Activated CD4-positive, alpha-beta T cell treated with anti-CD3 and anti-CD28 coated beads, Interleukin-2, amount 50 U/mL, for 4 hours (primary cell): ENCODE measurements at regions not wholly inside any gene's neighbourhood (a gene's known extent, or its start where the extent isn't known, plus 50 kb on each side); places are given as distances from the start of the nearest gene placed in this dataset.

ENCODE experiments used
- DNase-seq, 2 experiments: peaks; one replicate each; pipeline ENCODE4 v3.0.0-alpha.2; 2020

DNA sequence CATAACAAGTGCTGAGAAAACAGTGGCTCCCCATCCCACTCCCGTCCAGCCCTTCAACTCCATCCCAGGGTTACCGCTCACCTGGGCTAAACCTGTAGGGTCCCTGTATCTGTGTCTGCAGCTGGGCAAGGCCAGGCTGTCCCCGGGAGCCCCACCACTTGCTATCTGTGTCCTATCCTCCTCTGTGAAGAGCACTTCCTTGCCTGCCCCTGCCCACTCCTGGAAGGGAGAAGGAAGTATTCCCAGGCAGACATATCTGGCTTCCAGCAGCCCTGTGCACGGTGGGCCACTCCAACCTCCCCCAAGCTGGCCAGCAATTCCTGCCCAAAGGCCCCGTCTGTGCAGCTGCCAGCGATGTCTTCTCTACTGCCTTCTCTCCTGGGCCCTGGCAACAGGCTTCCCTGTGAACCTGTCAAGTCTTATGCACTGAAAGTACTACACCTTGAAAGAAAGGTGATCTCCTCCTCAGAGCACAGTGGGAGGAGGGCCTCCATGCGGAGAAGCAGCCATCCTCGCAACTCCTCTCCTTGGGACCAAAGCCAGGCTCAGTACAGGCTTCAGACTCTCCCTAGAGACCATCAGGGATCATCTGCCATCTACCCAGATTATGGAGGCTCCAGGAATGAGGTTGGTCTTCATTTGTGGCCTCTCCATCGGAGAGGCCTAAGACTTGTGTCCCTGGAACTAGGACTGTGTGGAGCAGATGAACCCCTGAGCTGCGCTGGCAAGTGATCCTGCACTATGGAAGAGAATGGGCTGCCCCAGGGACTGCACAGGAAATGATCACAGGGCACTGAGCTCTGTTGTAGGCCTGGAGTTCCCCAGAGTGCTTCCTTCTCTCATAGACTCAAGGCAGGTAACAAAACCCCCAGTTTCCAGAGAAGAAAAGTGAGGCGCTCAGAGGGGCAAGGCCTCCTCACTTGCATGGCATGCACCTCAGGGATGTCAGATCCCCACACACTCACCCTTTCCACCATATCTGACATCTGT lies 663.6 kb downstream of the BCL11B start:
- no peak for DNase-seq

DNA sequence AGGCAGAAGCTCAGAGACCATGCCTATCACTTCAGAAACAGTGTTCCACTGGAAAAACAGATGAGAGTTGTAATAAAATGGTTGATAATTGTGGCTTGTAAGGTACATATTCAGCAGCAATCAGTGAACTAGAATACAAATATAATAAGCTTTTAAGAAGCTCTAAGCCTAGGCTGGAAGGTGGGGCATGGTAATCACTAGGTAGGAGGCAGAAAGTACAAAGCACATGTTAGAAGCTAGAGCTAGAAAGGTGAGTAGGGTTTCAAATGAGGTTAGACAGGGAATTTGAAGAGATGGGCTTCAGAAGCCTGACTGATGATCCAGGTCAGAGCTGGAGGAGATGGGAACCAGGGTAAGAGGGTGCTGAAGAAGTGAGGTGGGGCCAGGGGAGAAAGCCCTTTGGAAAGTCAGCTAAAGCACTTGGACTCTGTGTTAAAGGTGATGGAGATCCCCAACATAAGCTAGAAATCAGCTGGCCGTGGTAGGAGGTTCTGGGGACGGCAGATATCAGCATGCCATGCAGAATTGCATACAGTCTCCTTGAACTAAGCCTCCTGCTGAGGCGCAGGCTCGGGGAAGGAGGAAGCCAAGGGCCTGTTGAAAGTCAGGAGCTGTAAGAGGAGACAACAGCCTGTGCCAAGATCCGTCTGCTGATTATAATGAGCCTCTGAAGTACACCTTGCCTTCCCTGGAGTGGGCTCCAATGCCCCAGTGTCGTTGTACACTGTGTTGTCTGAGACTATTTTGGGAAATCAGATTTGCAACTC lies 659.4 kb downstream of the BCL11B start:
- DNase-seq: no peak

DNA sequence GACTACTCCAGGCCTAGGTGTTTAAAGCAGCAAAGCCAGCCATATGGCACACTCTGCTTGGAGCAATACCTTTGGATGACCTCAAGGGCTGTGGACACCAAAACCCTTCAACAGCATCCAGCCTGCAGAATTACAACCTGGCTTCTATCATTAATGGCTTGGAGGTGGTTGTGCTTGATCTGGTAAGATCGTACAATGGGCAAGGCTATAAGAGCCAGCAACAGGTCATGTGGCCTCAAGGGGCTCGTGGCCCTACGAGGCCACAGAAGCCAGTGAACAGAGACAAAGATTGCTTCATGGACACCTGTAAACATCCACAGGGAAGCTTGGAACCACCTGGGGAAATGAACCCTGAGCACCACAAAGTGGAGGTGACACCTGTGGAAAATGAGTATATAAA lies 657.3 kb downstream of the BCL11B start:
- no peak for DNase-seq

DNA sequence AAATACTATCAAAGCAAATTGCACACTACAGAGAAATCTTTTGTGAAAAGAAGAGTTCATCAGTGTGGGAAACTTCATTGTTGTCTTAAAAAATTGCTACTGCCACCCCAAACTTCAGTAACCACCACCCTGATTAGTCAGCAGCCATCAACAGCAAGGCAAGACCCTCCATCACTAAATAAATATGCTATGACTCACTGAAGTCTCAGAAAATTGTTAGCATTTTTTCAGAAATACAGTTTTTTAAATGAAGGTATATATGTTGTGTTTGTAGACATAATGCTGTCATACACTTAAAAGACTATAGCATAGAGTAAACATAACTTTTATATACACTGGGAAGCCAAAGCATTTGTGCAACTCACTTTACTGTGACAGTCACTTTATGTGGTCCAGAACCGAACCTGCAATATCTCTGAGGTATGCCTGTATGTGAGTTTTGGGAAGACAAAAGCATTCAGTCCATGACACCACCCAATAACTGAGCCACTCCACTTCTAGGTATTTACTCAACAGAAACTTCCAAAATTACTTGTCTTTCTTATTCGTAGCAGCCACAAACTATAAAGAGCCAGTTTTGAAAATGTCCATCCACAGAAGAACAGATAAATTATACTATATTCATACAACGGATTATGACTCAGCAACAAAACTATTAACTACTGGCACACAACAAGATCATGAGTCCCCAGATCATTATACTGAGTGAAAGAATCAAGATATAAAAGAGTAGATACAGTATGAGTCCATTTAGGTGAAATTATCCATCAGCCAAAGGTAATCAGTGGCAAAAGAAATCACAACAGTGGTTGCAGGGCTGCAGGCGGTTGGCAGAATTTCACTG lies 649.6 kb downstream of the BCL11B start:
- DNase-seq: no peak

DNA sequence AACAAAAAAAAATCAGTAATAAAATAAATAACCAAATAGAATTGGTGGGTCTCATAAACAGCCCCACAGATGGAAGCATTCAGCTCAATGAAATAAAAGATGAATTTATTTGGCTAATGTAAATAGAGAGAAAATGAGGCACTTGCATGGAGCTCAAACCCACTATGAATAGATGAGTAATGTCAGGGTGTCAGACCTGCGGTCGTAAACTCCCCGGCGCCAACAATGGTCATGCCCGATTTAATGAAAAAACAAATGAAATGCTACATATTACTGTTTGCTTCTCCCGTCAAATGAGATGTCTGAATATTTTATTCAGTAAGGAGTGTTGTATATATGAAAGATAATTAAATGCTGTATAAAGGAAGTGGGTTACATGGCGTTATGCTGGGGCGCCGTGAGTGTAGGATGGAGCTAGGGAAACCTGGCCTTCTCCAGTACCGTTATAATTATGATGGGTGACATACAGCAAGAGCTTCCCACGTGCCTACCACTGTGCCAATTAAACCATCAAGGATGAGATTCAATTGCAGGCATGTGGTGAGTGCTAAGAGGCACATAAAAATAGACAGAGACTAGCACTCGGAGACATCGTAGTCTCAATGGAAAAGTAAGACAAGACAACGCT lies 648.1 kb downstream of the BCL11B start:
- no peak for DNase-seq

DNA sequence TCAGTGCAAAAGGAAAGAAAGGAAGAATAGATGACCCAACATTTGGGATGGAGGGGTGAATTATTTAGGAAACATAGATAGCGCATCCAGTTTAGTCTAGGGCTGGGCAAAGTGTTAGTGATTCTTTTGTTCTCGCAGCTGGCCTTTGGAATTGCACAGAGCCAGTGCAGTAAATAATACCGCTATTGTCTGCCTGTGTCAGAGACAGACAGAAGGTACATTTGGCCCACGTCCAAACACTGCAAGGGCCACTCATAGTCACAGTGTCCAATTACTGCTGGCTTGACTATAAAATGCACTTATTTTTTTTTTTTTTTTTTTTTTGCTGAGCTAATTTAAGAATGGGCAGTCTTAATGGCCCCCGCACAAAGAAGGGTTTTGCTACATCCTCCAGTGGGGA lies 638.6 kb downstream of the BCL11B start:
- no peak for DNase-seq

DNA sequence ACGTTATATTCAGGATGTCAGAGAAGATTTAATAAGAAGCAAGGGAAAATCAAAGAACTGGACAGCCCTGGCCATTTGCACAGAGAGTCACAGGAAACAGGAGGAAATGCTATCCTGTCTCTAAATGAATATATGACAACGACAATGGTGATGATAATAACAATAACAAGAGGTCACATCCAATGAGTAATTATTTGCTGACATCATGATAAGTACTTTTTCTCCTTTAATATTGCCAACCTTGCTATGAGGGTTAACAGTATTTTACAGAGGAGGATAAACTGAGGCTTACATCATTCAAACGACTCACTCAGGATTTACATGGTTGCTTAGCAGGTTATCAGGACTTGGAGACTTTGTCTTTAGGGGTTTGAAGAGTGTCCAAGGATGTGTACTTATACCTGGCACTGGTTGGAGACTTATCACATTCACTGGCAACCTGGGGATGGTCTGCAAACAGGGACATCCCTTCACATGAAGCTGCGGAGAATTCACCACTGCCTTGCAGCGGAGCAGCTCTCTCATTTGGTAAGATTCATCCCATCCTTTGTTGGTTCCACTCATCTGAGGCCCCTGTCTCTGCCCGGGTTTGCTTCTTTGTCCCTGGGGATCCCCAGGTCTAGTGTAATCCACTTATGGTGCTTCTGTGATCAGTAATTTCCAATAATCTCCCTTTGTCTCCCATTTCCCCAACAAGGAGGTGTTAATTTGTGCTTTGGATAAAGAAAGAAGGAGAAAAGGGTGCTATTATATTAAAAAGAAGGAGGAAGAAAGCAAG lies 637.8 kb downstream of the BCL11B start:
- no peak for DNase-seq

DNA sequence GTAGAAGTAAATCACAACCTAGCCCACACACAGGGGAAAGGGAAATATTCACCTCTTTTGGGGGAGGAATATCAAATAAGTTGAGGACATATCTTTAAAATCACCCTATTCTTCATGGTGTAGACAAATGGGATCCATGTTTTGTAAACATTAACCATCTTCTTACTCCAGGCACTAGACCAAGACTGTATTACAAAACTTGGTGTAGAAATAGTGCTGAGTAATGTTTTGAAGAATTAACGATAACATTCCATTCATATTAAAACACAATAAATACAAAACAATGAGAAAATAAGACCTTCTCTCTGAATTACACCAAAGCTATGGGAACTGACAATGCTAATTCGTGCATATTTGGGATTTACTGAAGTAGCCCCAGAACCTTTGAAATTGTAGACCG lies 633.6 kb downstream of the BCL11B start:
- DNase-seq: no peak

DNA sequence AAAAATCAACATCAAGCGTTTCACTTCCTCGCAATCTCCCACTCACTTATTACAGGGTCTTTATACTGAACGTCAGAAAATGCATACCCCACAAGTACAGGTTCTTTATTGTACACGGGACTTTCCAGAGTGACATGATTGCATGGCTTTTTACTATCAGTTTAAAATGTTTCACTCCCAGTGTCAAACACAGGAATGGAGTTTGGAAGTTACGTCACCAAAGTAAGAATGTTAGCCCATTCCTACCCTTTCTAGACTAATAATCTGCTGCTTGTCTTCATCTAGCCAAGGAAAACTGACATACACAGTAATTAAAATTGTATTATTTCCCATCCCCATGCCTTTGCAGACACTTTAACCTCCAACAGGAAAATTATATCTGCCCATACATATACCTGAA lies 624.2 kb downstream of the BCL11B start:
- DNase-seq: no peak

DNA sequence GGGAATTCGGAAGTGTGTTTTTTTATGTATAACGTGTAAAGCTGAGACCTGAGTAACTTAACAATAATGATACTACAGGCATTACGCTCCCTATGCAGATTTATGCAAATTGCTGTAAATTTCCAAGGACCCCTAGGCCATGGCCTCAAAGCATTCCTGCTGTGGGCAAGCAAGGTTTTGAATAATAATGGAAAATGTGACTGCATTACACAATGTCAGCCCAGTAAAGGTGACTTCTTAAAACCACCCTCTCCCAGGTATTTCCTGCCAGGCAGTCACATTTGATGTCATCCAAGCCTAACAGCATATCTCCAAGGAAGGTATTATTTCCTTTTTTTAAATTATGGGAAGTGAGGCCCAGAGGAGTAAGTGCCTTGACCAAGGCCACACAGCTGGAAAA lies 621.0 kb downstream of the BCL11B start:
- no peak for DNase-seq

DNA sequence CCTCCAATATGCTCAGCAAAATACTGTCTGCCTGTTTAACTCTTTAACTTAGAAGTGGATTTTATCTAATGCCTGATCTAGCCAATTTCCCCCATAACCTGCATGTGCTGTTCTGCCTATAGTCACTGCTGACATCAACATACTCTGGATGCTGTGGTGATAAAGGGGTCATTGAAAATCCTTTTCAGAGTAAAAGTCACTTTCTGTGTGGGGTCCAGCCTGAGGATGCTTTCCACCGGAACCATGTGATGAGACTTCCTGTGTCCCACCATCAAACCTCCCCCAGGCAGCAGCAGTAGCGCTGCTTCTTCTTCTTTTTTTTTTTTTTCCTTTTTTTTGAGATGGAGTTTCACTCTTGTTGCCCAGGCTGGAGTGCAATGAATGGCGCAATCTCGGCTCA lies 607.0 kb downstream of the BCL11B start:
- DNase-seq: no peak

DNA sequence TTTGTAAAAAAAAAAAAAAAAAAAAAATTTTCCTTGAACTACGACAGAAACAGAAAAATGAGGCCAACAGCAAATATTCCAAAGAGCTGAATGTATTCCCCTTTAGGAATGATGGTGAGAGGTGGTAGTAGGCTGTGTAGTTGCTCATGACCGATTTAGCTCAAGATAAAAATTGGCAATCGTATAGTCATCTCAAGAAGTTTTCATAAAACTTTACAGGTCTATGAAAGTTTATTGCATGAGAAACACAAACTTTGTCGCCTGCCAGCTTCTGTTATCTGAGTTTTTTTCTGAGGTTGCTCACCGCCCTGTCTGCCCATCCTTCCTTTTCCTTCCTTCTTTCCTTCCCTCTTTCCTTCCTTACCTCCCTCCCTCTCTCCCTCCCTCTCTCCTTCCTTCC lies 605.5 kb downstream of the BCL11B start:
- no peak for DNase-seq

DNA sequence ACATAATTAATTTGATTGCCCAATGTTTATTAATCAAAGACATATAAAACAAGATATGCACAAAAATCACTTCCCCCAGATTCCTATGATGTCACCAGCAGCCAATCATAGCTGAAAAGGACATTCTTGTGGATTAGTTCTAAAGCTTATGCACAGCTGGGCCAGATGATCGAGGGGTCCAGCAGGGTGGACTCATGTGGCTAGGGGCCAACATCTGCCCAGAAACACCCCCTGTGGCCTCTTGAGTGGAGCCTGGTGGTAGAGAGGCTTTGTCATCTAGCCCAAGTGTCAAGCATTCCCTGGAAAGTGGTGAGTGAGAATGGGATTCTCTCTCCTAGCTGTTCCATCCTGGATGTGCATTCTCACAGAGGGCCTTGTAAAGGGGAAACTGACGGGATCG lies 590.0 kb downstream of the BCL11B start:
- DNase-seq: no peak

DNA sequence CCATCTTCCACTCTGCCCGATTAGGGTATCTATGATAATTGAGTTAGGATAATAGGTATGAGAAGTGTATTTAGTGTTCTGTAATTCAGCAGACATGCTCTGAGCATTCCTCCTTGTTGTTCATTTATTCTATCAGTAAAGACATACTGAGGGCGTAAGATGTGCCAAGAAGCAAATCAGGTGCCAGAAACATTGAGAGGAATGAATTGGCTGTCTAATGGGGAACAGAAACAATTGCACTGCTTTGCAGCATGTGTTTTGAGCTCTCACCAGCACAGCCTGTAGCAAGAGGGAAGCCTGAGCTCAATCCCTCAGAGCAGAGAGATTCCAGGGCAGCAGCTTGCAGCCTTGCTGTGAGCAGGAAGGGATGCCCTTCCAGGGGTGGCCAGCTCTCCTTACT lies 589.3 kb downstream of the BCL11B start:
- no peak for DNase-seq

DNA sequence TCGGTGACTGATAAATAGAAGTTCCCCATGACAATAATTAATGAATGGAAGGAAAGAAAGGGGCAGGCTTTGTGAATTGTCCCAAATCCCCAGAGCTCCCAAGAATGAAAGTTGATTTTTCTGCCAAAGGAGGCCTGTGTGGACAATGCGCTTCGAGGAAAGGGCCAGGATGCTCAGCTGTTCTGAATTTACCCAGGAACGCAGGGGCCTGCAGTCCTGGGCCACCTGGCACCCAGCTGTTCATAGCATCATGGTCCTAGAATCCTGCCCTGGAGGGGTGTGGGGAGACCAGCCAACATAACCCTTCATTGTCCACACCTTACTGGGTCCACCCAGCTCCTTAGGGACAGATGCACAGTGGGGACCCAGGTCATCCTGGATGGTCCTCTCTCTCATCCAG lies 587.5 kb downstream of the BCL11B start:
- no peak for DNase-seq

DNA sequence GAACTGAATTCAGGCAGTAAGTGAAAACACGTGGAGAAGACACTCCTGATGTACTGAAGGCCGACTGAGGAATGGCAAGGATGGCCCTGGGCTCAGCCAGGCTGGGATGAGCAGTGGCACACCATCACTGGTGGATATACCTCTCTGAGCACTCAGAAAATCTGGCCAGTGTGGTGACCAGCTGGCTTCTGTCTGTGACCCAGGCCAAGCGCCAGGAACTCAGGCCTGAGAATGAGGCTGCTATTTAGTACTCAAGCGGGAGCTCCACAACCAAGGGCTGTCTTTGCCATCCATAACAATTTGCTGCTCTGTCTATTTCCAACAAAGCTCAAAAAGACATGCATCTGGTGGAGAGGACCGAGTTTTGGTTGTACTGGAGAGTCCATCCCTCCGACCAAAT lies 586.3 kb downstream of the BCL11B start:
- DNase-seq: no peak

DNA sequence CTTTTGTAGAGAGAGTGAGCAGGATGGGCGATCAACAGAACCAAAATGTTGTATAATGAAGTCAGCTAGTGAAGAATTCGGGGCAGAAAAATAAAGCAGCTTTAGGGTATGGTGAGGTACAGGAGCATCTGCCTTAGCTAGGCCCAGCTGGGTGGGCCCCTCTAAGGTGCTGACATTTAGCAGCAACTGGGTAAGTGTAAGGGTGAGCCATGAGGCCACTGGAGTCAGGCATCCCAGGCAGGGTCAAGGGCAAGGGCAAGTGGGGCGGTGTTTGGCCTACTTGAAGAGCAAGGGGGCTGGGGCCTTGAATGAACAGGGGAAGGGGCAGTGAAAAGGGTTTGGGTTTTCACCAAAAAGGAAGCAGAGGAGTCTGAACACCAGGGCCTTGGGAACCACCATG lies 583.6 kb downstream of the BCL11B start:
- DNase-seq: no peak

DNA sequence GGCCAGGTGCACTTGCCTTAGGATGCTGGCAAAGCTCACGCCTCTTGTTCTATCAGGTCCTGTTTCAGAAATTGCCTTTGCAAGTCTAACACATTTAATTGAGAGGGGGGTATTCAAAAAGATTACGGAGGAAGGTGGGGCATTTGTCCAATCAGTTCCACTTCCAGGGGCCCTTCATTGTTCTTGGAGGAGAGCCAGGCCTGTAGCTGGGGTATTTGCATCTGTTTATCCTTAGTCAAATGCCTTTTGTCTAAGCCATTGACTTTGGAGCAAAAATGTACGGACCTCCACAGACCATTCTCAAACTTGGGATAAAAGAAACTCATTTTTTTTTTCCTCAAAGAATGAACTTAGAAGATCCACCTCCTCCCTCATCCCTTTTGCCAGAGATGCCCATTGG lies 582.0 kb downstream of the BCL11B start:
- DNase-seq: no peak

DNA sequence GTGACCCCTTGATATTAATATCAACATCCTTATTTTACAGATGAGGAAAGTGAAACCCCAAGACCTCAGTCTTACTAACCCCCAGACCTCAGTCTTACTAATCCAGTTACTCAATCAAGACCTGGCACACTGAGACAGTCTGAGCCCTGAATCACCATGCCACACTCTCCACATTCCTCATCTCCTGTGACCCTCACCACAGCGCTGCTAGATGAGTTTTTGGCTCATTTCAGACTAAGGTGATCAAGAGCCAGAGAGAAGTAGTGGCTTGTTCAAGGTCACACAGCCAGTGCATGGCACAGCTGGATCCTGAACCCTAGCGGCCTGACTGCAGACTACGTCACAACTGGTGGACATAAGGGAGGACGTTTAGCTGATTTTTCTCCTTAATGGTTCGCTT lies 579.2 kb downstream of the BCL11B start:
- no peak for DNase-seq

DNA sequence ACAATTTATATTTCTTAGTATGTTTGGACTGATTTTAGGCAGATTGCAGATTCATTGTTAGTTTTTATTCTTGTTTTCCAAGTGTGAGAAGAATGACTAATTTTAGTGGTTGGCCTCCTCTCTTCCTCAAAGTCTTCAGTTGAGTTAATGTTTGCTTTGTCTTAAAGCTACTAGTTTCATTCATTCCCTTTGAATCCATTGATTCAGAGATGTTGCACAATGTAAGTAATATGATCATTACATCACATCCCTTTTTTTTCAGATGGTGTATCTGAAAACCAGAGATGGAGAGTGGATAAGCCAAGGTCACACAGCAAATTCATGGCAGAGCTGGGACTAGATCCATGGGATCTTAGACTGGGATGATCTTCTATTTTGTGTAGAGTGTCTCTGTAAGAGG lies 577.5 kb downstream of the BCL11B start:
- no peak for DNase-seq

DNA sequence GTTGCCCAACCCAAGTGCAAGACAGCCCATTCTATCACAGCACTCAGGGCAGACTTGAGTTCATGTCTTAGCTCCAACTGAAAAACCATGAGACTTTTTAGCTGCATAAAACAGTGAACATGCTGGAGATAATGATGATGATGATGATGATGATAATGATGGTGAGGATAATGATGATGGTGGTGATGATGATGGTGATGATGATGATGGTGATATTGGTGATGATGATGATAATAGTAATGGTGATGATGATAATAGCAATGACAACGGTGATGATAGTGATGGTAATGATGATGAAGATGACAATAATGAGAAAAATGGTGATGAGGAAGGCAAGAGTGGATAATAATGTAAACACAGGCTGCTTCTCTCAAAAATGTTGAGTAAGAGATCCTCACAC lies 576.2 kb downstream of the BCL11B start:
- DNase-seq: no peak

DNA sequence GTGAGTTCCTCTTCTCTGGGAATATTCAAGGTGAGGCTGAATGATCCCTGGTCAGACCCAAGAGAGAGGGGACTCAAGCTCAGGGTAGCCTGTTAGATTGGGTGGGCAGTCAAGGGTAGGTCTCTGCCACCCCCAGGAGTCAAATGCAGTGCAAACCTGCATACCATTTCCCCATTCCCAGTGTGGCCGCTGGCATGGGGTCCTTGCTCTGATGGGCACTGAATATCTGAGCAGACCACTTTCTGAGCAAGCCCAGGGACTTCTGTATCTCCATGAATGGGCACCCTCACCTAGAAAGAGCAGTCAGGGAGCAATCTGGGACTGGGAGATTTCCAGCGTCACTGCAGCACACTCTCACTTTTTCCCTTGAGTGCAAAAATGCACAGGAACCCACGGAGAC lies 573.7 kb downstream of the BCL11B start:
- no peak for DNase-seq
